ENCODE measurements at regions not wholly inside any gene's neighbourhood (a gene's known extent, or its start where the extent isn't known, plus 50 kb on each side); places are given as distances from the start of the nearest gene placed in this dataset.

DNA sequence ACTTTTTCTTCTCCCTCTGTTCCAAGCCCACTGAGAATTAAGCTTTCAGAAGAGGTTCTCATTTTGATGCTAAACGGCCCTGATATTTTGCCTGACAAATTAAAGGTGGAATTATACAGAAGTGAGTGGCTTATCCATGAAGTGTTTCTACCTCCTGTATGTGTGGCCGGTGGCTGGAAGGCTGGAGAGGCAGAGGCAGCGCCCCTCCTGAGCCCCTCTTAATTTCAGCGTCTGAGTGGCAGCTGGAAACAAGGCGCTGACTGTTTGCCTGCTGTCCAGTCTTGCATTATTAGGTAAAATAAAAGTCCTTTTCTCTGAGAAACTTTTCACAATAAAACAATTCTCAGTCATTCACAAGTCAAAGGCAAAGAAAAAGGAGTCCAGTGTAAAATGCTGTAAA, 685.7 kb downstream of the MCTP2 start:
- TF ChIP-seq ZNF569 (CRISPR knock-in tag; IDR thresholded peaks at IDR 0.05; ENCODE audit: borderline replicate concordance) (no peak), EZH2 (conservative IDR thresholded peaks at IDR 0.05; ENCODE audit: low read depth, low read length) (no peak), ZNF768 (CRISPR knock-in tag; IDR thresholded peaks at IDR 0.05) (no peak), ZNF605 (CRISPR knock-in tag; IDR thresholded peaks at IDR 0.05) (no peak), ZNF225 (CRISPR knock-in tag; IDR thresholded peaks at IDR 0.05) (no peak), FOXC1 (CRISPR knock-in tag; IDR thresholded peaks at IDR 0.05; ENCODE audit: borderline replicate concordance) (no peak), ZNF138 (CRISPR knock-in tag; IDR thresholded peaks at IDR 0.05; ENCODE audit: low read depth) (no peak), ZNF543 (CRISPR knock-in tag; IDR thresholded peaks at IDR 0.05) (no peak), RBM22 (optimal IDR thresholded peaks at IDR 0.05; ENCODE audit: low read length) (no peak), DPF2 (CRISPR knock-in tag; IDR thresholded peaks at IDR 0.05; ENCODE audit: borderline replicate concordance, low read depth) (no peak), NBN (conservative IDR thresholded peaks at IDR 0.05) (no peak)
- TF ChIP-seq, protein P1, sequence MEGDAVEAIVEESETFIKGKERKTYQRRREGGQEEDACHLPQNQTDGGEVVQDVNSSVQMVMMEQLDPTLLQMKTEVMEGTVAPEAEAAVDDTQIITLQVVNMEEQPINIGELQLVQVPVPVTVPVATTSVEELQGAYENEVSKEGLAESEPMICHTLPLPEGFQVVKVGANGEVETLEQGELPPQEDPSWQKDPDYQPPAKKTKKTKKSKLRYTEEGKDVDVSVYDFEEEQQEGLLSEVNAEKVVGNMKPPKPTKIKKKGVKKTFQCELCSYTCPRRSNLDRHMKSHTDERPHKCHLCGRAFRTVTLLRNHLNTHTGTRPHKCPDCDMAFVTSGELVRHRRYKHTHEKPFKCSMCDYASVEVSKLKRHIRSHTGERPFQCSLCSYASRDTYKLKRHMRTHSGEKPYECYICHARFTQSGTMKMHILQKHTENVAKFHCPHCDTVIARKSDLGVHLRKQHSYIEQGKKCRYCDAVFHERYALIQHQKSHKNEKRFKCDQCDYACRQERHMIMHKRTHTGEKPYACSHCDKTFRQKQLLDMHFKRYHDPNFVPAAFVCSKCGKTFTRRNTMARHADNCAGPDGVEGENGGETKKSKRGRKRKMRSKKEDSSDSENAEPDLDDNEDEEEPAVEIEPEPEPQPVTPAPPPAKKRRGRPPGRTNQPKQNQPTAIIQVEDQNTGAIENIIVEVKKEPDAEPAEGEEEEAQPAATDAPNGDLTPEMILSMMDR (CRISPR knock-in tag; IDR thresholded peaks at IDR 0.05): no peak
